ENCODE measurements at regions not wholly inside any gene's neighbourhood (a gene's known extent, or its start where the extent isn't known, plus 50 kb on each side); places are given as distances from the start of the nearest gene placed in this dataset.

DNA sequence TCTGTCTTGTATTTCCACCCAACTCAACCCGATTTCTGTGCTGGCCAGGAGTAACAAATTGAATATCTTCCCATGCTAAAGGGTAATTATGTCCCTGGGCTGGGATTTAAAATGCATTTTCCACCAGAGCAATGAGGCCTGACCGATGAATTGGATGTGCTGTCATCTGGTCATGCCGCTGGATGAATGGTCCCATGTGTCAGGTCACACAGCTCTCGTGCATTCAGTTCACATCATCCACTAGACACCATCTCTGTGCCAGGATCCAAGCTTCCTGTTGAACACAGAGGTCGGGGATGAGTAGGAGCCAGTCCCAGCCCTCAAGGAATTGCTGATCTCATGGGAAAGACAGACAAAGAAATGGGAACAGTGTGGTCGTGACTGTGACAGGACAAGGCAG lies 200.8 kb downstream of the ADRA2A start:
- no peaks in the 10 kb centered on the region for H3K27me3 ChIP-seq (ENCODE audit: control insufficient read depth in 2 of 2, insufficient read depth in 2 of 2, low read length in 2 of 2)
- H4K20me1 ChIP-seq (replicated peaks; ENCODE audit: control insufficient read depth, extremely low read depth, insufficient read depth, low read length): no peaks in the 10 kb centered on the region
- no peaks in the 10 kb centered on the region for H3K4me1 ChIP-seq (ENCODE audit: control insufficient read depth, extremely low read depth, insufficient read depth, low read length)
- FAIRE-seq (no peak), DNase-seq (ENCODE audit: low read depth, low spot score) (no peak)
- H3K9me1 ChIP-seq (replicated peaks; ENCODE audit: control insufficient read depth, extremely low read depth, insufficient read depth, low read length): no peaks in the 10 kb centered on the region
- no peaks in the 10 kb centered on the region for H3K36me3 ChIP-seq (ENCODE audit: control insufficient read depth in 2 of 2, extremely low read depth in 1 of 2, insufficient read depth in 2 of 2, low read length in 2 of 2)
- H2AFZ ChIP-seq (ENCODE audit: low read depth, low read length): no peak overlapping the region
- ChIA-PET CTCF (no interaction called here), POLR2A (no interaction called here)
- H3K79me2 ChIP-seq (ENCODE audit: control insufficient read depth, insufficient read depth, low read length): no peaks in the 10 kb centered on the region
- BruUV-seq (replicated peaks): no TSS peak
- dilution Hi-C loops (cut with MboI; ENCODE audit: extremely low pct_ligation_motif_present, low sequenced_read_pairs): no loop called here
- peaks cover 6% of the 10 kb centered on the region for H3K9me3 ChIP-seq (replicated peaks; ENCODE audit: control insufficient read depth, insufficient read depth, low read length)
- H3K4me3 ChIP-seq (replicated peaks in 1 of 3; ENCODE audit: insufficient read depth in 1 of 3, low read depth in 1 of 3, low read length in 3 of 3): no peak overlapping the region
- intact Hi-C loops (cut with micrococcal nuclease): no loop called here
- TF ChIP-seq GATA2 (IDR thresholded peaks at IDR 0.05; ENCODE audit: insufficient read depth, insufficient read length, low read depth, low read length) (no peak), FOS (IDR thresholded peaks at IDR 0.05; ENCODE audit: borderline replicate concordance, insufficient read depth, low read length) (no peak), EZH2 (IDR thresholded peaks at IDR 0.05; ENCODE audit: borderline replicate concordance, low read depth, low read length, severe bottlenecking) (no peak), JUN (IDR thresholded peaks at IDR 0.05; ENCODE audit: borderline replicate concordance, insufficient read depth, insufficient read length, low read depth) (no peak), POLR2AphosphoS5 (IDR thresholded peaks at IDR 0.05; ENCODE audit: insufficient read depth, low read depth, low read length) (no peak), POLR2A (IDR thresholded peaks at IDR 0.05; ENCODE audit: low read depth, low read length) (no peak)
- TF ChIP-seq, protein P1, sequence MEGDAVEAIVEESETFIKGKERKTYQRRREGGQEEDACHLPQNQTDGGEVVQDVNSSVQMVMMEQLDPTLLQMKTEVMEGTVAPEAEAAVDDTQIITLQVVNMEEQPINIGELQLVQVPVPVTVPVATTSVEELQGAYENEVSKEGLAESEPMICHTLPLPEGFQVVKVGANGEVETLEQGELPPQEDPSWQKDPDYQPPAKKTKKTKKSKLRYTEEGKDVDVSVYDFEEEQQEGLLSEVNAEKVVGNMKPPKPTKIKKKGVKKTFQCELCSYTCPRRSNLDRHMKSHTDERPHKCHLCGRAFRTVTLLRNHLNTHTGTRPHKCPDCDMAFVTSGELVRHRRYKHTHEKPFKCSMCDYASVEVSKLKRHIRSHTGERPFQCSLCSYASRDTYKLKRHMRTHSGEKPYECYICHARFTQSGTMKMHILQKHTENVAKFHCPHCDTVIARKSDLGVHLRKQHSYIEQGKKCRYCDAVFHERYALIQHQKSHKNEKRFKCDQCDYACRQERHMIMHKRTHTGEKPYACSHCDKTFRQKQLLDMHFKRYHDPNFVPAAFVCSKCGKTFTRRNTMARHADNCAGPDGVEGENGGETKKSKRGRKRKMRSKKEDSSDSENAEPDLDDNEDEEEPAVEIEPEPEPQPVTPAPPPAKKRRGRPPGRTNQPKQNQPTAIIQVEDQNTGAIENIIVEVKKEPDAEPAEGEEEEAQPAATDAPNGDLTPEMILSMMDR (IDR thresholded peaks at IDR 0.05; ENCODE audit: extremely low read depth in 1 of 2, insufficient read depth in 1 of 2, low read depth in 1 of 2, low read length in 2 of 2): no peak
- TF ChIP-seq, protein P2, sequence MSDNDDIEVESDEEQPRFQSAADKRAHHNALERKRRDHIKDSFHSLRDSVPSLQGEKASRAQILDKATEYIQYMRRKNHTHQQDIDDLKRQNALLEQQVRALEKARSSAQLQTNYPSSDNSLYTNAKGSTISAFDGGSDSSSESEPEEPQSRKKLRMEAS (IDR thresholded peaks at IDR 0.05; ENCODE audit: insufficient read depth, insufficient read length): no peak
- no peak overlapping the region for H3K27ac ChIP-seq (ENCODE audit: insufficient read depth, low read depth, low read length)
- H3K9ac ChIP-seq (replicated peaks; ENCODE audit: extremely low read depth, insufficient read depth, low read length): no peak overlapping the region
- H3K4me2 ChIP-seq (ENCODE audit: insufficient read depth, low read length): no peak overlapping the region

Measured in endothelial cell of umbilical vein (primary cell).